Left ventricle myocardium superior (tissue), 1 donor: ENCODE measurements at regions not wholly inside any gene's neighbourhood (a gene's known extent, or its start where the extent isn't known, plus 50 kb on each side); places are given as distances from the start of the nearest gene placed in this dataset.

Experiments
- ATAC-seq: fragments of 200-7000 bp; cut with Tn5 transposase; one replicate; pipeline ENCODE4 v1.9.1; 2020; ENCODE audit warnings: mild to moderate bottlenecking, moderate library complexity
- DNase-seq: peaks from one replicate; pipeline ENCODE4 v3.0.0-alpha.2; 2020
- intact Hi-C: fragments of 100-400 bp; cut with micrococcal nuclease; formaldehyde crosslinking; loops from one replicate; pipeline ENCODE4 v1.11.0; 2022
- donor health status: DM: no; HTN: yes; CAD: no; lungs with severe emphysema.

DNA sequence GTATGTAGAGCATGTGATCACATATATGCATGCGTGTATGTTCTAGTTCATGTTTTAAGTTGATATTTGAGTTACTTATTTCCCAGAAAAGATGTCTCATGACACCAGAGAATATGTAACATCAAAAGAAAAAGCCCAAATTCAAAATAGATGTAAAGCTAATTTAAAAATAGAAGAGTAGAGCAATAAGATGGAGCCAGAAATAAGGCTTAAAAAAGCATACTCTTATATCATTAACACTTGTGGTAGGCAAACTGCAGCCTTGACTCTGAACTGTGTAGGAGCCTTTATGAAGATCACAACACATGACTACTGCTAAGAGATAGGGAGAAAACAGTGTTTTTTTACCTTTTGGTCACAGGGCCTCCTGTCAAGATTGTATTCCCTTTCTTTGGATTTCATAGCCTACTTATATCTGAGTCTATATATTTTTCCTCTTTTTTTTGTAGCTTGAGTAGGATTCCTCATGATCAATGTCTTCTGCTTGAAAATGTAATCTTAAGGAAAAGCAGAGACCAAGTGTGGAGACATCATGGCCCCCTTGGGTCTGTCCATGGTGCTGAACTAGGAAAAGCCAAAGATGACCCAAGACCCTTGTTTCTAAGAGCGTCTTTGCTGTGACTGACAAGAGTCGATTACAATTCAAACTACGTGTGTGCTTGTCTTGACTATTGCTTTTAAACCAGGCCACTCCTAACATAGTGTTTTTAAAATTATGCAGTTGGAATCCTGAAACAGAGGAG is 390.4 kb downstream of the SHISA9 start:
- ATAC-seq (no peak), DNase-seq (no peak)
- intact Hi-C loops = no loop called here

DNA sequence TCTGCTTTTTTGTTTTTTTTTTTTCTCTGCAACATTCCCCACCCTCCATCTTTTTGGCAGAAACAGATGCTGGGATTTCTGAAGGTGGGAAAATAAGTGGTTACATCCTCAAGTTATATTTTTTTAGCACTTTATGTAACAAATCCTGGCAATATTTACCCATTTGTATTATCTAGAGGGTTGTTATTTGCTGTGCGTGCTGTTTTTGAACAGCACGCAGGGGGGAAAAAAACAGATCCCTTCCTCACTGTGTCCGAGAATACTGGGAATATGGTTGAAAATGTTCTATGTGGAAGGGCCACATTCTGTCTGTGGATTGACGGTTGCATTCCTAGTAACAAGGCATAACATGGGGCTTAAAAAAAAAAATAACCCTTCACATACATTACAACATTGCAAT is 394.8 kb downstream of the SHISA9 start:
- DNase-seq (no peak), ATAC-seq (no peak)
- intact Hi-C loops = no loop called here

GRCh38 chr16:13298666-13299065 is 397.3 kb downstream of the SHISA9 start:
- DNase-seq = no peak
- intact Hi-C loops = no loop called here

GRCh38 chr16:13300066-13300840 is 398.9 kb downstream of the SHISA9 start:
- DNase-seq (no peak), ATAC-seq (no peak)
- intact Hi-C loops = no loop called here

More at GRCh38 chr16:13298666-13299065, 397.3 kb downstream of the SHISA9 start:
- ATAC-seq = no peak

DNA sequence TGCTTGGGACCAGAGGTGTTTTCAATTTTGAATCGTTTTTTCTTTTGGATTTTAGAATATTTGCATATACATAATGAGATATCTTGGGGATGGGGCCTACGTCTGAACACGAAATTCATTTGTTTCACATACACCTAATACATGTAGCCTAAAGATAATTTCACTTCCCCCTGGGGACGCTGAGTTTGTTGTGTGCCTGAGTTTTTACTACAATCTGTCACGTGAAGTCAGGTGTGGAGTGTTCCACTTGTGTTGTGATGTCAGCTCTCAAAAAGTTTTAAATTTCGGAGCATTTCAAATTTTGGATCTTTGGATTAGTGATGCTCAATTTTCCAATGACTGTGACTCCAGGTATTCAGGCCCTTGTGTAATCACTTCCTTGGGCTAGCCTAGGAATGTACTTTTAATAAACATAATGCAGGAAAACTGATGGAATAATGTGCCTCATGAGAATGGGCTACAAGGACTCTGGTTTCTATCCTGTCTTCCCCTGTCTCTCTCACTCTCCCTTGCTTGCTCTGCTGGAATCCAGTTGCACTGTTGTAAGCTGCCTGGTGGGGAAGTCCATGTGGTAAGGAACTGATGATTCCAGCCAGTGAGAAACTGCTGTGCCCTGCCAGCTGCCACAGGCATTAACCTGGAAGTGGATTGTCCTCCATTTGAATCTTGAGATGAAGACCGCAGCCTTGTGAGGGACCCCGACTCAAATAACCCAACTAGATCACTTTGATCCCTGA is 403.8 kb downstream of the SHISA9 start:
- DNase-seq = no peak
- intact Hi-C loops = no loop called here
- ATAC-seq = no peak

- no peak for ATAC-seq
- no peak for DNase-seq
- intact Hi-C loops = no loop called here
Measured at GRCh38 chr16:13306161-13306995, 405.0 kb downstream of the SHISA9 start.

DNA sequence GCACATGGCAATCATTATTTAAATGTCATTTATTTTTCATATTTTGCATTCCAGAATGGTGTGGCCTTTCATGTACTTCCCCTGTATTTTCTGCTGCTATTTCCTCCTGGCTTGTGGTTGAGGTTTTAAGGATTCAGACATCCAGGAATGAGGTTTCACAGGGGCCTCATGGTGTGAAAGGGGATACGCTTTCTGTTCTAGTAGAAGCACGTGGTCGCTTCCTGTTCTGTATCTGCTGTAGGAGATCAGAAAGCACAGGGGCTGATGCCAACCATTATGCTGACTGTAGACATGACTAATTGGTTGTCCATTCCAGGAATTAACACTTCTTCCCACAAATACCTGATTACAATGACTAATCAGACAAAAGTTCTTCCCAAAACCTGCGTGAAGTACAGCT is 405.9 kb downstream of the SHISA9 start:
- DNase-seq (no peak), ATAC-seq (no peak)
- intact Hi-C loops = no loop called here

DNA sequence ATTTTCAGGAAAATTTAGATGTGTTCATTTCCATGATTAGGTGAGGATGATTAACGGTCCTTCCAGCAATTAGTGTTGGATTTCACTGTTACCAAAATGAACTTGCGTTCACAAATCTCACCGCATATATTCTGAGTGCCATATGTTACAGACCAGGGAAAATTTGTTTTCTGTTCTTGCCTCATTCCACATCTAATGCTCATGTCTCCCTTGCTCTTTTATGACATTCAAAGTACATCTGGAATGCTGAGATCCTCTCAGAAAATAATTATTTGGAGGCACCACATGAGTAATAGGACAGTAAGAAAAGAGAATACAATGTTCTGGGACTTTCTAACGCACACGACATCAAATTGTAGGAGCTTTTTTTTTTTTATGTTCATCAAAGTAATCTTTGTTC is 406.5 kb downstream of the SHISA9 start:
- DNase-seq = no peak
- ATAC-seq = no peak
- intact Hi-C loops = no loop called here

DNA sequence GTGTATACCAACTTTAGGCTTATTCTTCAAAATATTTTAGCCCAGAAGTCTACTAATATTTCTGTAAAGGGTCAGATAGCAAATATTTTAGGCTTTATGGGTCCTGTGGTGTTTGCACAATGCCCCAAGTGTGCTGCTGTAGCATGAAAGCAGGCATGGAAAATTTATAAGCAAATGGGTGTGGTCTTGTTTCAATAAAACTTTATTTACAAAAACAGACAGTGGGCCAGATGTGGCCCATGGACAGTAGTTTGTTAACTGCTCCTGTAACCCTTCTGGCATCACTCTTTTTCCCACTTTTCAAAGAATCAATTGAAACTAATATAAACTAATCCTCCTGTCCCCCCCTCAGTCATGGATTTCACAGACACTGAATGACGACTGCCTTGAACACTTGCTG is 410.7 kb downstream of the SHISA9 start:
- intact Hi-C loops = no loop called here
- ATAC-seq = no peak
- DNase-seq = no peak

DNA sequence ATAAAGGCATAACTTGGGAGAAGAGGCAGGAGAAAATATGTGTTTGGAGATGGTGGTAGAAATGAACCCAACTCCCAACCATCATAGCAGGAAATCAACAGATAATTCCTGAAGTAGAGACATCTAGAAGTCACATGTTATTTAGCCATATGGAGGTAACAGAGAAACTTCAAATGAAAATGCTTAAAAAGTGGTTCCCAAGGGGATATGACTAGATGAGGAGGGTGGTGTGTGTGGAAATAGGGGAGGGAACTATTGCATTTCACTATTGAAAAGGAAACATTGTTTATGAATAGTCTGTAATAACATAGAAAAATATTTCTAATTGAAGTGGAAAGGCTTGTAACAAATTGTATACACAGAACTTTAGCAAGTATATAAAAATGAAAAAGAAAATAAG is 412.0 kb downstream of the SHISA9 start:
- DNase-seq (no peak), ATAC-seq (no peak)
- intact Hi-C loops = no loop called here

- ATAC-seq = no peak
Measured at GRCh38 chr16:13314633-13315032, 413.2 kb downstream of the SHISA9 start.

GRCh38 chr16:13315642-13316427 is 414.4 kb downstream of the SHISA9 start:
- no peak for DNase-seq
- no peak for ATAC-seq
- intact Hi-C loops = no loop called here

More at GRCh38 chr16:13314633-13315032, 413.2 kb downstream of the SHISA9 start:
- no peak for DNase-seq
- intact Hi-C loops = no loop called here

DNA sequence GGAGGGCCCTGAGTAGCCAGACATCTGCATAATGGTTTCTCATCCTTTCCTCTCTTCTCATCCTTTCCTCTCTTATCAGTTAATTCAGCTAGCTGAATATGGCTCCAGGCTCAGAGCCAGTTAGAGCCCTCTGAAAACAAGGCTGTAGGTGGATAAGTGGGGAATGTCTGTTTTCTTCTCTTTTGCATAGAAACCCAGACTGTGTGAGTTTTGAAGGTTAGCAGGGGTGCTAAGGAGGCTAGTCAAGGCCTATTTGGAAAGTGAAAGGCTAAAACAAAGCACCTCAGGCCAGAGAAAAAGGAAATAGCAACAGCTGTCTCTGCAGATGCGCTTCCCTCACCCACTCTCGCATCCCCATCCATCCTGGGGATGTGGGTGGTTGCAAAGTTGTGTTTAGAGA is 420.9 kb downstream of the SHISA9 start:
- no peak for DNase-seq
- no peak for ATAC-seq
- intact Hi-C loops = no loop called here

GRCh38 chr16:13324851-13325250 is 423.5 kb downstream of the SHISA9 start:
- ATAC-seq (no peak), DNase-seq (no peak)
- intact Hi-C loops = no loop called here

- intact Hi-C loops = no loop called here
- DNase-seq (no peak), ATAC-seq (no peak)
Measured at GRCh38 chr16:13325396-13325795, 424.0 kb downstream of the SHISA9 start.

GRCh38 chr16:13331918-13332317 is 430.5 kb downstream of the SHISA9 start:
- no peak for ATAC-seq
- intact Hi-C loops = no loop called here

GRCh38 chr16:13332713-13333255 is 431.4 kb downstream of the SHISA9 start:
- DNase-seq (no peak), ATAC-seq (no peak)
- intact Hi-C loops = no loop called here

More at GRCh38 chr16:13331918-13332317, 430.5 kb downstream of the SHISA9 start:
- no peak for DNase-seq

- DNase-seq = no peak
- intact Hi-C loops = no loop called here
- ATAC-seq = no peak
Measured at GRCh38 chr16:13333336-13333735, 431.9 kb downstream of the SHISA9 start.
